Adipocyte (in vitro differentiated cells): ENCODE measurements at regions not wholly inside any gene's neighbourhood (a gene's known extent, or its start where the extent isn't known, plus 50 kb on each side); places are given as distances from the start of the nearest gene placed in this dataset.

Experiments used
- DNase-seq: peaks from one replicate; pipeline ENCODE4 v3.0.0-alpha.2; 2015; ENCODE audit warnings: low read depth
- H3K27me3 ChIP-seq: replicated peaks from 2 replicates; pipeline ENCODE4 v1.7.0; 2013; ENCODE audit warnings: mild to moderate bottlenecking, low read length, moderate library complexity; ENCODE audit not compliant: control insufficient read depth, insufficient read depth
- H3K36me3 ChIP-seq: 2 replicates; pipeline ENCODE4 v1.7.0; 2013; ENCODE audit warnings: low read length, mild to moderate bottlenecking, moderate library complexity; ENCODE audit not compliant: control insufficient read depth, insufficient read depth, severe bottlenecking
- H3K4me1 ChIP-seq: 2 replicates; pipeline ENCODE4 v1.7.0; 2013; ENCODE audit warnings: mild to moderate bottlenecking, low read length, moderate library complexity; ENCODE audit not compliant: control insufficient read depth, insufficient read depth
- H3K4me3 ChIP-seq: 2 replicates; pipeline ENCODE4 v1.7.0; 2013; ENCODE audit warnings: mild to moderate bottlenecking, low read length, moderate library complexity
- H3K9ac ChIP-seq: 2 replicates; pipeline ENCODE4 v1.7.0; 2013; ENCODE audit warnings: mild to moderate bottlenecking, low read length, moderate library complexity
- H3K9me3 ChIP-seq: 2 replicates; pipeline ENCODE4 v1.7.0; 2013; ENCODE audit warnings: mild to moderate bottlenecking, low read length, moderate library complexity; ENCODE audit not compliant: control insufficient read depth

- Histone ChIP-seq H3K27me3 (no peaks in the 10 kb centered on the region), H3K9me3 (no peaks in the 10 kb centered on the region), H3K4me1 (peaks cover 6% of the 10 kb centered on the region), H3K4me3 (no peak overlapping the region), H3K36me3 (no peaks in the 10 kb centered on the region), H3K9ac (no peak overlapping the region)
- DNase-seq = peak; percentile 11
These were observed 524.3 kb downstream of the RASEF start for GRCh38 chr9:82538634-82539033.

DNA sequence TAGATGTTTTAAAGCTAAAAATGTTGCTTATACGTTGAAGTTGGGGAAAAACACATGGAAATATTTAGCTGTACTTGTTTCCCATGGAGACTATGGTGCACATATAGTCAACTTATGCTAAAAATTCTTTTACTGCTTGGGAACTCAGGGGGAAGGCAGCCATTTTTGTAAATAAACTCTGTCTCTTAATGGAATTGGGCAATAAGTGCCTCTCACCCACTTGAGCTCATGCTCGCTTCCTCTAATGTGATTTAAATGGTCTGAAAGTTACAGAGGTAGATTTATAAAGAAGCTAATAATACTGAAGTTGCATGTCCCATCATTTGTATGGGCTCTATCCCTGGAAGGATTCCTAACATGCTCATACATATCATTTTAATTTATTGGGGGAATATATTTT is 523.8 kb downstream of the RASEF start:
- Histone ChIP-seq H3K36me3 (no peaks in the 10 kb centered on the region), H3K4me1 (peaks cover 6% of the 10 kb centered on the region), H3K27me3 (no peaks in the 10 kb centered on the region), H3K4me3 (no peak overlapping the region), H3K9me3 (no peaks in the 10 kb centered on the region), H3K9ac (no peak overlapping the region)
- DNase-seq = no peak

- Histone ChIP-seq H3K4me3 (no peak overlapping the region), H3K36me3 (no peaks in the 10 kb centered on the region), H3K4me1 (peaks cover 6% of the 10 kb centered on the region), H3K9me3 (no peaks in the 10 kb centered on the region), H3K27me3 (no peaks in the 10 kb centered on the region), H3K9ac (no peak overlapping the region)
- no peak for DNase-seq
These were observed 522.9 kb downstream of the RASEF start for GRCh38 chr9:82539856-82540579.

DNA sequence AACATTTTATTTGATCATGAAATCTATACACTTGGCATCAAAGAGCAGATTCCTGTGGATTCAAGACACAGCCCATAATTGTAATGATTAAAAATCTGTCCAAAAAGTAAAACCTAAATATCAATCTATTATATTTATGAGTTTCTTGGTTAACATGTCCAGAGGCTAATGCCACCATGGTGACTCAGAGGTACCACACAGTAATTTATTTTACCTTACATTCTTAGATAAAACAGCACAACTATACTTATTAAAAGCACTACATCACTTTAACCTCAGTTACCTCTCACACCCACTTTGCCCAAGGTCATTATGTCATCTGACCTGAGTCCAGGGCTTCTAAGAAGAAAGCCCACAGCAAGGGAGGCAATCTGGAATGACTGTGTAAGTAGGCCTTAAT is 519.2 kb downstream of the RASEF start:
- Histone ChIP-seq H3K36me3 (no peaks in the 10 kb centered on the region), H3K9ac (no peak overlapping the region), H3K27me3 (peaks cover 3% of the 10 kb centered on the region), H3K9me3 (no peaks in the 10 kb centered on the region), H3K4me1 (peaks cover 6% of the 10 kb centered on the region), H3K4me3 (no peak overlapping the region)
- DNase-seq = no peak

DNA sequence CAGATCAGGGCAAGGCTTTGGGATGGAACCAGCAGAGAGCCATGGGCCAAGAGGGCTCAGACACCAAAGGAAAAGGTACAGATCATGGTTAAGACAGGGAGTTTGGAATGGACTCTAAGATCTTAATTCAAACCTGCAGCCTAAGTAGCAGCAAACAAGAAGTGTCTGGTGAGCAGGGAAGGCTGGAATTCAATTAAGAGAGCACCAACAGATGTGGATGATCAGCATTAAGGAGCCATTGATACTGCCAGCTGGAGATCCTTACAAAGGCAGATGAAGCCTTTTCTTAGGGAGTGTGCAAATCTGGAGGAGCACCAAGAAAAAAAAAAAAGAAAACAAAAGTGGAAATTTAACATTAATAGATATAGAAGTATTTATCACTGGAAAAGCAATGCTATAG is 516.8 kb downstream of the RASEF start:
- Histone ChIP-seq H3K9ac (no peak overlapping the region), H3K27me3 (peaks cover 3% of the 10 kb centered on the region), H3K9me3 (no peaks in the 10 kb centered on the region), H3K4me1 (no peaks in the 10 kb centered on the region), H3K36me3 (no peaks in the 10 kb centered on the region), H3K4me3 (no peak overlapping the region)
- DNase-seq = no peak

DNA sequence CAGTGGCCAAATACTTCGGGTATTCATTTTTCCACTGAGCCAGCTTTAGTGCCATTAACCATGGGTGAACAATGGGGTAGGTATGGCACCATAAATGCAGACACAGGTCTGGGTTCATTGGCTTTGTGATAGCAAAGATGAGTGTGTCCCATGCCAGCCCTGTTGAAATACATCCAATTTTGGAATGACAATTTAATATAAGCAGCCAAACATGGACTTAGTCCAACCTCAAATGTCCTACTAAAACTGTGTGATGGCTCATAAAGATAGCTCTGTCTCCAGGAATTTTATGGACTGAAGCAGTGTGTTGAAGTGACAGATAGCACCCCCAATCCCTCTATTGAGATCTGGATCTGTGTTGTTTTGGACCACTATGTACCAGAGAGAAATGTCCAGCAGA is 514.9 kb downstream of the RASEF start:
- Histone ChIP-seq H3K27me3 (peaks cover 3% of the 10 kb centered on the region), H3K4me1 (no peaks in the 10 kb centered on the region), H3K9ac (no peak overlapping the region), H3K9me3 (no peaks in the 10 kb centered on the region), H3K4me3 (no peak overlapping the region), H3K36me3 (no peaks in the 10 kb centered on the region)
- DNase-seq = no peak

DNA sequence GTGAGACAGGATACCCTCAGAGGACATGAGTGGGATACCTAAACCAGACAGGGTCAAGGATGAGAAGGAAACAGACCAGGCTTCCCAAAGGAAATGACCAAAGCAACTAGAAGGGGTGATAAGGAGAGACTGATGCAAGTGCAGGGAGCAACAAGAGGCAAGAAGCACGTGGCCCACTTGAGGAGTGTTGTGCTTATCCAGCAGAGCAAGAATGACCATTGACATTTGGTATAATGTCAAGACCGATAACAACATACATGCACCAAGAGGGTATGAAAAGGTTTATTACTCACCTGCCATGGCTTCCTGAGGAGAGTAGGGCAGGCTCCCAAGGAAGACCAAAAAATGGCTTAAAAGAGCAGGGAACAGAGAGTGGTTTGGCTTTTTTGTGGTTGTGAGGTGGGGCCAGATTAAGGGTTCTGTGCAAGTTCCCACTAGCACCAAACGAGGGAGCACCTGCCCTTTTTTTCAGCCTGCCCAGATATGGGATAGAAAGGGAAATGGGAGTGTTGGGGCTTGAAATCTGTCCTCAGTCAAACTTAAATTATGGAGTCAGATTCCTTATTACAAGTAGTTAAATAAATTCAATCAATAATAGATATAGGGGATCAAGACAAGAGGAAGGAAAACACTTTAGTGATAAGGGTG is 513.6 kb downstream of the RASEF start:
- no peaks in the 10 kb centered on the region for H3K36me3 ChIP-seq

GRCh38 chr9:82552784-82553183 is 510.2 kb downstream of the RASEF start:
- H3K36me3 ChIP-seq = no peaks in the 10 kb centered on the region
- H3K27me3 ChIP-seq = peaks cover 3% of the 10 kb centered on the region
- no peak for DNase-seq
- H3K9me3 ChIP-seq = no peaks in the 10 kb centered on the region
- no peaks in the 10 kb centered on the region for H3K4me1 ChIP-seq
- H3K9ac ChIP-seq = no peak overlapping the region
- H3K4me3 ChIP-seq = no peak overlapping the region

More for the DNA sequence above, 513.6 kb downstream of the RASEF start:
- H3K9ac ChIP-seq = no peak overlapping the region
- no peak for DNase-seq
- no peaks in the 10 kb centered on the region for H3K9me3 ChIP-seq
- no peak overlapping the region for H3K4me3 ChIP-seq
- H3K27me3 ChIP-seq = peaks cover 3% of the 10 kb centered on the region
- H3K4me1 ChIP-seq = no peaks in the 10 kb centered on the region

- Histone ChIP-seq H3K4me1 (no peaks in the 10 kb centered on the region), H3K36me3 (no peaks in the 10 kb centered on the region), H3K9me3 (no peaks in the 10 kb centered on the region), H3K27me3 (no peaks in the 10 kb centered on the region), H3K9ac (no peak overlapping the region), H3K4me3 (no peak overlapping the region)
- no peak for DNase-seq
These were observed 509.1 kb downstream of the RASEF start for GRCh38 chr9:82553654-82554366.

GRCh38 chr9:82554381-82554780 is 508.6 kb downstream of the RASEF start:
- Histone ChIP-seq H3K4me3 (no peak overlapping the region), H3K9ac (no peak overlapping the region), H3K36me3 (no peaks in the 10 kb centered on the region), H3K9me3 (no peaks in the 10 kb centered on the region), H3K4me1 (no peaks in the 10 kb centered on the region), H3K27me3 (no peaks in the 10 kb centered on the region)
- no peak for DNase-seq

GRCh38 chr9:82555031-82555430 is 507.9 kb downstream of the RASEF start:
- Histone ChIP-seq H3K9ac (no peak overlapping the region), H3K9me3 (no peaks in the 10 kb centered on the region), H3K4me1 (no peaks in the 10 kb centered on the region), H3K4me3 (no peak overlapping the region), H3K27me3 (no peaks in the 10 kb centered on the region), H3K36me3 (no peaks in the 10 kb centered on the region)
- no peak for DNase-seq
